DMS153 (cell line): ENCODE measurements at regions not wholly inside any gene's neighbourhood (a gene's known extent, or its start where the extent isn't known, plus 50 kb on each side); places are given as distances from the start of the nearest gene placed in this dataset.
"Not testable (repeated sequence)": the region's sequence is repeated elsewhere in the genome, so short reads cannot be mapped to it uniquely, and the experiment has no call there.

ENCODE experiments used
- DNase-seq: peaks from one replicate; lab custom pipeline; 2025; lab: John Stamatoyannopoulos, UW

- not testable (repeated sequence) for DNase-seq
Observed at GRCh38 chr1:83373018-83373417, 625.9 kb downstream of the TTLL7 start.

- not testable (repeated sequence) for DNase-seq
Observed at GRCh38 chr1:83369853-83370252, 629.1 kb downstream of the TTLL7 start.

- not testable (repeated sequence) for DNase-seq
Observed at GRCh38 chr1:83365320-83365719, 633.6 kb downstream of the TTLL7 start.

GRCh38 chr1:83345375-83345774, 653.6 kb downstream of the TTLL7 start:
- not testable (repeated sequence) for DNase-seq

GRCh38 chr1:83343767-83344166, 655.2 kb downstream of the TTLL7 start:
- DNase-seq: not testable (repeated sequence)

GRCh38 chr1:83342995-83343394, 655.9 kb downstream of the TTLL7 start:
- DNase-seq: not testable (repeated sequence)

GRCh38 chr1:83332308-83332707, 666.6 kb downstream of the TTLL7 start:
- DNase-seq: not testable (repeated sequence)

GRCh38 chr1:83318366-83318765, 680.6 kb downstream of the TTLL7 start:
- no peak for DNase-seq

GRCh38 chr1:83315446-83315845, 683.5 kb downstream of the TTLL7 start:
- DNase-seq: not testable (repeated sequence)

GRCh38 chr1:83310161-83310560, 688.8 kb downstream of the TTLL7 start:
- DNase-seq: not testable (repeated sequence)

GRCh38 chr1:83309035-83309434, 689.9 kb downstream of the TTLL7 start:
- DNase-seq: not testable (repeated sequence)

- DNase-seq: not testable (repeated sequence)
Observed at GRCh38 chr1:83306811-83307210, 692.1 kb downstream of the TTLL7 start.

GRCh38 chr1:83295594-83295993, 703.3 kb downstream of the TTLL7 start:
- not testable (repeated sequence) for DNase-seq

- not testable (repeated sequence) for DNase-seq
Observed at GRCh38 chr1:83287391-83287790, 711.5 kb downstream of the TTLL7 start.

- not testable (repeated sequence) for DNase-seq
Observed at GRCh38 chr1:83274656-83275055, 724.3 kb downstream of the TTLL7 start.

GRCh38 chr1:83272484-83272883, 726.4 kb downstream of the TTLL7 start:
- DNase-seq: not testable (repeated sequence)

- DNase-seq: not testable (repeated sequence)
Observed at GRCh38 chr1:83271834-83272233, 727.1 kb downstream of the TTLL7 start.

- not testable (repeated sequence) for DNase-seq
Observed at GRCh38 chr1:83270801-83271200, 728.1 kb downstream of the TTLL7 start.

GRCh38 chr1:83263808-83264207, 735.1 kb downstream of the TTLL7 start:
- not testable (repeated sequence) for DNase-seq

- DNase-seq: not testable (repeated sequence)
Observed at GRCh38 chr1:83251687-83252086, 747.2 kb downstream of the TTLL7 start.

- not testable (repeated sequence) for DNase-seq
Observed at GRCh38 chr1:83246780-83247179, 752.2 kb downstream of the TTLL7 start.

GRCh38 chr1:83244832-83245231, 754.1 kb downstream of the TTLL7 start:
- DNase-seq: not testable (repeated sequence)

- DNase-seq: not testable (repeated sequence)
Observed at GRCh38 chr1:83239568-83239967, 759.4 kb downstream of the TTLL7 start.

- not testable (repeated sequence) for DNase-seq
Observed at GRCh38 chr1:83238654-83239053, 760.3 kb downstream of the TTLL7 start.
